MM.1S (cell line): ENCODE measurements at regions not wholly inside any gene's neighbourhood (a gene's known extent, or its start where the extent isn't known, plus 50 kb on each side); places are given as distances from the start of the nearest gene placed in this dataset.

ENCODE experiments used
- DNase-seq: peaks from one replicate; pipeline ENCODE4 v3.0.0-alpha.2; 2015
- H2AFZ ChIP-seq: fragments of 300-600 bp; sonication (generic); 2 replicates; pipeline ENCODE4 v1.6.0; 2016; ENCODE audit warnings: antibody characterized with exemption, low read length
- H3F3A ChIP-seq: fragments of 300-600 bp; sonication (generic); 2 replicates; pipeline ENCODE4 v1.6.1; 2016; ENCODE audit warnings: mild to moderate bottlenecking, antibody characterized with exemption, low read length, moderate library complexity, mixed read lengths; ENCODE audit not compliant: insufficient read depth
- H3K27ac ChIP-seq: fragments of 300-600 bp; sonication (generic); 2 replicates; pipeline ENCODE4 v1.5.1; 2016; ENCODE audit warnings: mild to moderate bottlenecking, low read length
- H3K27me3 ChIP-seq: fragments of 300-600 bp; sonication (generic); replicated peaks from 2 replicates; pipeline ENCODE4 v1.6.0; 2016; ENCODE audit warnings: low read length; ENCODE audit not compliant: insufficient read depth
- H3K36me3 ChIP-seq: fragments of 300-600 bp; sonication (generic); replicated peaks from 2 replicates; pipeline ENCODE4 v1.6.1; 2016; ENCODE audit warnings: mild to moderate bottlenecking, low read length, mixed read lengths; ENCODE audit not compliant: insufficient read depth
- H3K4me1 ChIP-seq: fragments of 300-600 bp; sonication (generic); 2 replicates; pipeline ENCODE4 v1.6.1; 2016; ENCODE audit warnings: low read length, mixed read lengths
- H3K4me2 ChIP-seq: fragments of 300-600 bp; sonication (generic); 2 replicates; pipeline ENCODE4 v1.6.0; 2016; ENCODE audit warnings: low read depth, low read length
- H3K4me3 ChIP-seq: fragments of 300-600 bp; sonication (generic); 2 replicates; pipeline ENCODE4 v1.5.1; 2016; ENCODE audit warnings: low read length, mixed read lengths
- H3K79me2 ChIP-seq: fragments of 300-600 bp; sonication (generic); 2 replicates; pipeline ENCODE4 v1.6.1; 2016; ENCODE audit warnings: mixed run types, low read length, mixed read lengths
- H3K9ac ChIP-seq: fragments of 300-600 bp; sonication (generic); 2 replicates; pipeline ENCODE4 v1.6.1; 2016; ENCODE audit warnings: low read length, mixed read lengths
- H3K9me2 ChIP-seq: fragments of 300-600 bp; sonication (generic); replicated peaks from 2 replicates; pipeline ENCODE4 v1.6.1; 2016; ENCODE audit warnings: mild to moderate bottlenecking, low read length, mixed read lengths; ENCODE audit not compliant: insufficient read depth
- H3K9me3 ChIP-seq: fragments of 300-600 bp; sonication (generic); replicated peaks from 2 replicates; pipeline ENCODE4 v1.6.1; 2016; ENCODE audit warnings: mild to moderate bottlenecking, low read length, mixed read lengths; ENCODE audit not compliant: insufficient read depth
- H4K20me1 ChIP-seq: fragments of 300-600 bp; sonication (generic); 2 replicates; pipeline ENCODE4 v1.6.1; 2016; ENCODE audit warnings: mild to moderate bottlenecking, low read length, moderate library complexity, mixed read lengths; ENCODE audit not compliant: insufficient read depth
- CTCF ChIP-seq: fragments of 300-600 bp; sonication (generic); IDR thresholded peaks from 2 replicates; pipeline ENCODE4 v1.5.1; 2016; ENCODE audit warnings: antibody characterized with exemption, low read length, mixed read lengths
- EZH2 ChIP-seq: fragments of 300-600 bp; sonication (generic); optimal IDR thresholded peaks from 2 replicates; pipeline ENCODE3; 2017; ENCODE audit warnings: low read depth, mild to moderate bottlenecking, antibody characterized with exemption, low read length, mixed read lengths
- EZH2phosphoT487 ChIP-seq: fragments of 300-600 bp; sonication (generic); IDR thresholded peaks from 2 replicates; pipeline ENCODE4 v1.6.1; 2018; ENCODE audit warnings: antibody characterized with exemption, low read length

- no peaks in the 10 kb centered on the region for H3K27me3 ChIP-seq
- TF ChIP-seq CTCF = no peak
- TF ChIP-seq EZH2phosphoT487 = no peak
- H2AFZ ChIP-seq = no peak overlapping the region
- no peaks in the 10 kb centered on the region for H3F3A ChIP-seq
- no peaks in the 10 kb centered on the region for H4K20me1 ChIP-seq
- no peak overlapping the region for H3K9ac ChIP-seq
- H3K9me3 ChIP-seq = no peaks in the 10 kb centered on the region
- no peak overlapping the region for H3K4me2 ChIP-seq
- DNase-seq = no peak
- H3K4me1 ChIP-seq = 0 out of 2 replicates have a peak, but pooled peaks cover 5% of the 10 kb centered on the region
- H3K79me2 ChIP-seq = no peaks in the 10 kb centered on the region
- no peak overlapping the region for H3K27ac ChIP-seq
- H3K9me2 ChIP-seq = no peaks in the 10 kb centered on the region
- H3K4me3 ChIP-seq = no peak overlapping the region
- H3K36me3 ChIP-seq = no peaks in the 10 kb centered on the region
Observed at GRCh38 chr3:15894382-15894781, 96.6 kb upstream of the ANKRD28 start.

- Histone ChIP-seq H3K9ac (no peak overlapping the region), H3K4me2 (no peak overlapping the region), H2AFZ (no peak overlapping the region), H3K4me1 (0 out of 2 replicates have a peak, but pooled peaks cover 5% of the 10 kb centered on the region), H3K27me3 (no peaks in the 10 kb centered on the region), H3K79me2 (no peaks in the 10 kb centered on the region), H3K9me2 (no peaks in the 10 kb centered on the region), H3K27ac (no peak overlapping the region), H4K20me1 (no peaks in the 10 kb centered on the region), H3K4me3 (no peak overlapping the region), H3K9me3 (no peaks in the 10 kb centered on the region), H3F3A (no peaks in the 10 kb centered on the region), H3K36me3 (no peaks in the 10 kb centered on the region)
- TF ChIP-seq EZH2 (no peak), CTCF (no peak), EZH2phosphoT487 (no peak)
- no peak for DNase-seq
Observed at GRCh38 chr3:15896500-15896899, 98.7 kb upstream of the ANKRD28 start.

- Histone ChIP-seq H3K9me2 (no peaks in the 10 kb centered on the region), H3K9me3 (no peaks in the 10 kb centered on the region), H3K9ac (no peak overlapping the region), H3K4me2 (no peak overlapping the region), H3K4me1 (no peaks in the 10 kb centered on the region), H3F3A (no peaks in the 10 kb centered on the region), H3K27ac (no peak overlapping the region), H4K20me1 (no peaks in the 10 kb centered on the region), H3K36me3 (no peaks in the 10 kb centered on the region), H3K79me2 (no peaks in the 10 kb centered on the region), H3K4me3 (no peak overlapping the region), H2AFZ (no peak overlapping the region), H3K27me3 (no peaks in the 10 kb centered on the region)
- DNase-seq = no peak
- TF ChIP-seq EZH2phosphoT487 = no peak
- TF ChIP-seq EZH2 = no peak
- no peak for TF ChIP-seq CTCF
Observed at GRCh38 chr3:15899388-15899787, 101.6 kb upstream of the ANKRD28 start.
